Stimulated activated memory B cell treated with anti-CD40 and anti-IgM and Interleukin-4, amounts not matched to agents 10 μg/mL and 1 μg/mL and 100 μg/mL, for 72 hours (primary cell): ENCODE measurements at regions not wholly inside any gene's neighbourhood (a gene's known extent, or its start where the extent isn't known, plus 50 kb on each side); places are given as distances from the start of the nearest gene placed in this dataset.
A peak's percentile ranks its signal among the peaks of the same experiment; 100 is the strongest.

Source experiments
- ATAC-seq: fragments of 150-1000 bp; cut with Tn5 transposase; 2 replicates; pipeline ENCODE4 v1.10.0; 2021
- H3K27ac Mint-ChIP-seq: one replicate; pipeline ENCODE4 v1.8.0; 2022; ENCODE audit warnings: mild to moderate bottlenecking, mixed read lengths
- H3K27me3 Mint-ChIP-seq: one replicate; pipeline ENCODE4 v1.8.0; 2022; ENCODE audit warnings: mixed read lengths
- H3K36me3 Mint-ChIP-seq: one replicate; pipeline ENCODE4 v1.8.0; 2022; ENCODE audit warnings: mixed read lengths
- H3K4me1 Mint-ChIP-seq: one replicate; pipeline ENCODE4 v1.8.0; 2022; ENCODE audit warnings: mixed read lengths
- H3K4me3 Mint-ChIP-seq: one replicate; pipeline ENCODE4 v1.8.0; 2022; ENCODE audit warnings: mild to moderate bottlenecking, moderate library complexity, mixed read lengths
- H3K9me3 Mint-ChIP-seq: one replicate; pipeline ENCODE4 v1.8.0; 2022; ENCODE audit warnings: mixed read lengths

DNA sequence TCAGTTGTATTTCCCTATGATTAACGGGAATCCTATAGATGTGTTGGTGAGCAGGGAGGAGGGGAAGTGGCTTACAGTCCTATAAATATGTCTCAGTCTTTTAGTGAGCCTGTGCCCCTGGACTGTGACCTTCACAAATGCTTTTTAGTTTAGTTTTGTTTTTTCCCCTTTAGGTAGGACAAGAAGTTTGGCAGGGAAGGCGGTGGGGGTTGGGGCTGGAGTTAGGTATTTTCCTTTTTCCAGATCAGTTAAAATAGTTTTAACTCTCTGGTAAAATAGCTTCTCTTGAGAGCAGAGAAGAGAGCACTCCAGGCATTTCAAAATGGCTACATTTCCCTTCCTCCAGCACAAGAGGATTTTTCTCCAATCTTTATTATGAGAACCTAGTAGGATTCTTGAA, 272.1 kb downstream of the SPATA31D1 start:
- no peak overlapping the region for H3K27ac Mint-ChIP-seq
- H3K36me3 Mint-ChIP-seq: no peaks in the 10 kb centered on the region
- ATAC-seq: no peak
- H3K9me3 Mint-ChIP-seq: peaks cover 3% of the 10 kb centered on the region
- no peaks in the 10 kb centered on the region for H3K4me1 Mint-ChIP-seq
- H3K4me3 Mint-ChIP-seq: no peak overlapping the region
- no peaks in the 10 kb centered on the region for H3K27me3 Mint-ChIP-seq

DNA sequence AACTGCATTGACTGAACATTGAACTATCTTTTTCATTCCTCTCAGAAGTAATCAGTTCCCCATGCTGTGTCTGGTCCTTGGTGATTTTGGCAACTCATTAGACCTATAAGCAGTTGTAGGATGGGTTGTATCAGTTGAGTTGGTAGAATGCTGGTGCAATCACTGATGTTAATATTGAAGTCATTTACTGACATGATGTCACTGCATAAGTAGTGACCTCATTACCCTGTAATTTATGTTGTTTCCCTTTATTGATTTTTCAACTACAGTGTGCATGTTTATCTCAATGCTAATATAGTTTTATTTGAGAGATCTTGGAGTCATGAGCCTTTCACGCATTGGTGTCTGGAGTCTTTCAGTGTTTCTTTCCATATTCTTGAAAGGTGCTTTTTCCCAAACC, 275.0 kb downstream of the SPATA31D1 start:
- Mint-ChIP-seq H3K9me3 (peaks cover 3% of the 10 kb centered on the region), H3K4me1 (no peaks in the 10 kb centered on the region), H3K4me3 (no peak overlapping the region), H3K36me3 (no peaks in the 10 kb centered on the region), H3K27me3 (no peaks in the 10 kb centered on the region), H3K27ac (no peak overlapping the region)
- no peak for ATAC-seq

DNA sequence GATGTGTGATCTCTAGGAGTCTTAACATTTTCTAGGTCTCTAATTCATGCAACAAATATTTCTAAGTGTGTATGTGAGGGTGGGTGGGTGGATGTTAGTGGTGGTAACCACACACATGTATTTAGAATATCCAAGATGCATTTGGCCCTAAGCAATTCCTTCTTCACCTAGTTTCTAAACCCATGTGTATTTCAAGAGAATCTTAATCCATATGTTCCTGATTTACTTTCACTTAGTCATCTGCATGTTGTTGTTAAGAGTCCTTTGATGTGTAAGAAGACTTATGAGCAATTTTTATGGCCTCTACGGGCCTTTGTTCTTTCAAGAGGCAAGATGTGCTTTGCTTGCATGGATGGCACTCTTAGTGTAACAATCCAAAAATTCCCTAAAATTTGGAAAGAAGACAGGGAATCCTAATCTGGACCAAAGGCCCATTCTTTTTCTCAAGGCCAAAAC, 282.6 kb downstream of the SPATA31D1 start:
- no peaks in the 10 kb centered on the region for H3K4me1 Mint-ChIP-seq
- no peak for ATAC-seq
- no peak overlapping the region for H3K27ac Mint-ChIP-seq
- no peaks in the 10 kb centered on the region for H3K27me3 Mint-ChIP-seq
- no peaks in the 10 kb centered on the region for H3K36me3 Mint-ChIP-seq
- no peak overlapping the region for H3K4me3 Mint-ChIP-seq
- H3K9me3 Mint-ChIP-seq: no peaks in the 10 kb centered on the region

DNA sequence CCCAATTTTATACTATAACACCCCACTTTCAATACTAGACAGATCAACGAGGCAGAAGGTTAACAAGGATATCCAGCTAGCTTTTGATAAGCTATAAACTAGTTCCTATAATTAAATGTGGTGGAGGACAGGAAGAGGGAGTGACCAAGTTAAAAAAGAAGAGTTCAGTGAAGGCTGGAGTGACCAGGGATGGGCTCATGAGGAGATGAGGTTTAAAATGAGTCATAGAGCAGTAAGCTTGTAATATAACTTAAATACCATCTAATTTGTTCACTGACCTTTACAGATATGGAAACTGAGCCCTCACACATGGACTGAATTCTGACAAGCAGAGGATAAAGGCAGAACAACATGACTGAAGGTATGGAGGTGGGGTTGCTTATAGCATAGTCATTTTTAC, 284.5 kb downstream of the SPATA31D1 start:
- Mint-ChIP-seq H3K4me1 (peaks cover 6% of the 10 kb centered on the region), H3K36me3 (no peaks in the 10 kb centered on the region), H3K27me3 (no peaks in the 10 kb centered on the region), H3K27ac (no peak overlapping the region), H3K4me3 (no peak overlapping the region), H3K9me3 (peaks cover 6% of the 10 kb centered on the region)
- no peak for ATAC-seq

DNA sequence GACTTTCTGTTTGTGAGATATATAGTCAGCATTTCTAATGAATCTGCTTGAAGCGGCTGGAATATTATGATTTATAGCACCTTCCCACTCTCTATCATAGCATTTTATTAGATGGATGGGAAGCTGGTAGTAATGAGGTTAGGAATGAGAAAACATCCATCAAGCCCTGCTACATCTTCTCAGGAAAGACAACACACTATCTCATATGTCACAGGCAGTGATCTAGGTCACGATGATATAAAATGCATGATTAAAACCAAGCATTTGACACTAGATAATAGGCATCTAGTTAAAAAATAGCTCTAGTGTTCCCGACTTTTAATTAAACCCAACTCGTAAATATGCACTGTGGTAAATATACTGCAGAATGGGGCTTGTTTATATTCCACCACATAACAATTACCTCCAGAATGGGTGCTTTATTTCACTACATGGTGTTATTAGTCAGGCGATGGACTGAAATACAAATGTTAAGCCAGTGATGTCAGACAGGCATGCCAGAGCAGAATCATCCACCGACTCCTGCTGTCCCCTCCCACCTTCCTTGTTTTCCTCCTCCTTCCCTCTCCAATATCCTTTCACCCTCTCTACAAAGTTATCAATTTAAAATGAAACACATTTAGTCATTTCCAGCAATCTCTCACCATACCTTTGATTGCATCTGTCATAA, 286.8 kb downstream of the SPATA31D1 start:
- Mint-ChIP-seq H3K36me3 (no peaks in the 10 kb centered on the region), H3K4me1 (peaks cover 6% of the 10 kb centered on the region), H3K27me3 (no peaks in the 10 kb centered on the region), H3K9me3 (peaks cover 6% of the 10 kb centered on the region), H3K4me3 (no peak overlapping the region), H3K27ac (no peak overlapping the region)
- no peak for ATAC-seq

DNA sequence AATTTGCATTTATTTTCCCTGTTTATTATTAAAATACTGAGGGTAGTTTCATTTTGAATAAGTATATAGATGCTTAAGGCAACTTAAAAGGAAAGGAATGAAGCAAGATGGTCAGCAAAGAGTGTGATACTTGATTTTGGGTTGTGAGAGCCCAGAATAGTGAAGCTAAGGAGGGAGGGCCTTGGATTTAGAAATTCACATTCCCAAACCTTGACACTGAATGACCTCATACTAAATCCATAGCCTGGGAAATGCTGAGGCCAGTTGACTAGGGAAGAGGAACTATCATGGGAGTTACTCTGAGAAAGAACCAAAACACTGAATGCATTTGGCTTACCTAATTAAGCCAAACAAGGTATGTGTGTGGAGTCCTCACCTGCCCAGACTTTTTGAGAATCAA, 292.5 kb downstream of the SPATA31D1 start:
- no peak for ATAC-seq
- Mint-ChIP-seq H3K9me3 (peaks cover 7% of the 10 kb centered on the region), H3K4me1 (peaks cover 6% of the 10 kb centered on the region), H3K27me3 (no peaks in the 10 kb centered on the region), H3K36me3 (no peaks in the 10 kb centered on the region), H3K27ac (no peak overlapping the region), H3K4me3 (no peak overlapping the region)

DNA sequence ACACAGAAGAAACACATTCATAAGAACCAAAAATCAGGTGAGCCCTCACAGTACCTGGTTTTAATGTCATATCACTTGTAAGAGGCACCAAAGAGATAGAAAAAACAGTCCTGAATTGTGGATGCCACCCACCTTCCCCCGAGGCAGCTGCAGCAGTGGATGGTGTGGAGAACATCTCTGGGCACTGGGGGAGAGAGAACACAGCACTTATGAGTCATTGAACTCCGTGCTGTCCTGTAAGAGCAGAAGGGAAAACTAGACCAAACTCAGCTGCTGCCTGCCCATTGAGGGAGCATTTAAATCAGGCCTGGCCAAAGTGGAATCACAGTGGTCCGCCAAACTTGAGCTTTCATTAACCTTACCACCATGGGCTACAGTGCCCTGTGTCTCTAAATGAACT, 296.2 kb downstream of the SPATA31D1 start:
- ATAC-seq: no peak
- H3K27me3 Mint-ChIP-seq: no peaks in the 10 kb centered on the region
- peaks cover 18% of the 10 kb centered on the region for H3K9me3 Mint-ChIP-seq
- no peak overlapping the region for H3K4me3 Mint-ChIP-seq
- no peaks in the 10 kb centered on the region for H3K4me1 Mint-ChIP-seq
- H3K27ac Mint-ChIP-seq: no peak overlapping the region
- no peaks in the 10 kb centered on the region for H3K36me3 Mint-ChIP-seq

DNA sequence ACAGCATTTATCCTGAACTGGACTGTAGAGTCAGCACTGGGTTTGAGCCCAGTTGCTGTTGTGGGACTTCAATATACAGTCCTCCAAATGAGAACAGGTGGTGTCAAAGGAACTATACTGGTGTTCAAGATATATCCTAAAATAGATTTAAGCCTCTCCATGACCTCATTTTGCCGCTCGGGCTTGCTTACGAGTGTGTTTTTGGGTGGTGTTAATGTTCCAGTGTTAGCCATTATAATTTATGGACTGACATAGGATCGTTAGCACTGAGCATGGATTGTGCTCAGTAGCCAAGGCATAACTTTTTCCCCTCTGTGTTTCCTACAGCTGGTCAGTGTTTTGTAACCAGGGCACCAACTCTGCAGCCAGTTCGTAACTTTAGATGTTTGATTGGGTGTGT, 306.6 kb downstream of the SPATA31D1 start:
- no peak overlapping the region for H3K4me3 Mint-ChIP-seq
- H3K9me3 Mint-ChIP-seq: peaks cover 5% of the 10 kb centered on the region
- H3K36me3 Mint-ChIP-seq: peaks cover 2% of the 10 kb centered on the region
- no peaks in the 10 kb centered on the region for H3K27me3 Mint-ChIP-seq
- H3K4me1 Mint-ChIP-seq: peaks cover 11% of the 10 kb centered on the region
- no peak for ATAC-seq
- H3K27ac Mint-ChIP-seq: no peak overlapping the region

DNA sequence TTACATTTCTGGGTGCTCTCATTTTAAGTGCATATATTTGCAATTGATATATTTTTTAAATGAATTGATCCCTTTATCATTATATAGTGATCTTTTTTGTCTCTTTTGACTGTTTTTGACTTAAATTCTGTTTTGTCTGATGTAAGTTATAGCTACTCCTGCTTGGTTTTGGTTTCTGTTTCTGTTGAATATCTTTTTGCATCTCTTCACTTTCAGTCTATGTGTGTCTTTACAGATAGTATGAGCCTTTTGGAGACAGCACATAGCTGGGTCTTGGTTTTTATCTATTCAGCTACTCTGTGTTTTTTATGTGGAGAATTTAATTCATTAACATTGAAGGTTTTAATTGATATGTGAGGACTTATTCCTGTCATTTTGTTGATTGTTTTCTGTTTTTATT, 311.3 kb downstream of the SPATA31D1 start:
- Mint-ChIP-seq H3K9me3 (peaks cover 10% of the 10 kb centered on the region), H3K36me3 (peaks cover 5% of the 10 kb centered on the region), H3K27ac (no peak overlapping the region), H3K4me3 (no peak overlapping the region), H3K27me3 (no peaks in the 10 kb centered on the region), H3K4me1 (peaks cover 8% of the 10 kb centered on the region)
- no peak for ATAC-seq

DNA sequence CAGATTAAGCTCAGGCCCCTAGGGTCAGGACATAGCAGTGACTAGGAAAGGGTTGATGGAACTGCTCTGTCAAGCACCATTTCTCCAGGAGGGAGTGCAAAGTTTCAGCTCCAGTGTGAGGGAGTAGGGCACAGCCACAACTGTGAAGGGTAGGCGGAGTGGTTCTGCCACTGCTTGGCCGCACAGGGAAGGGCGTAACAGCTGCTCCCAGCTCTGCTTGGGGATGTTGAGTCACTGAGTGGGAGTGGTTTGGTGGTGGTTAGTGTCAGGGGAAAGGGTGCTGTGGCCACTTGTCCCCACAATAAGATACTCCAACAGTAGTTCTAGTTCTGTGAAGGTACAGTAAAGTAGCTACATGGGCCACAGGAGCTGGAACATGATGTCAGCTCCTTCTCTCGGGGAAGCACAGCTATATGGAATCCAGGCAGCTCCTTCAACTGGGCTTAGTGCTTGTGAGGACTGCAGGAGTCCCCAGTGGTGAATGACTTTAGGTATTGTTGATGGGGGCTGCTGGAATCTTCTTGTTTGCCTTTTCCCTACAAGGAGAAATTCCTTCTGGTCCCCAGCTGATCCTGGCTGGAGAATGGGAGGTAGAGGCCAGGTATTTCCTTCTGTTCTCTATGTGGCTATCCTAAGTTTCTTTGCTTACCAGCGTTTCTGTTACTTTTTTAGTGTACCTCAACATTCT, 314.5 kb downstream of the SPATA31D1 start:
- Mint-ChIP-seq H3K36me3 (peaks cover 5% of the 10 kb centered on the region), H3K27ac (no peak overlapping the region), H3K4me3 (no peak overlapping the region), H3K27me3 (no peaks in the 10 kb centered on the region), H3K9me3 (peaks cover 10% of the 10 kb centered on the region), H3K4me1 (peaks cover 8% of the 10 kb centered on the region)
- ATAC-seq: no peak

DNA sequence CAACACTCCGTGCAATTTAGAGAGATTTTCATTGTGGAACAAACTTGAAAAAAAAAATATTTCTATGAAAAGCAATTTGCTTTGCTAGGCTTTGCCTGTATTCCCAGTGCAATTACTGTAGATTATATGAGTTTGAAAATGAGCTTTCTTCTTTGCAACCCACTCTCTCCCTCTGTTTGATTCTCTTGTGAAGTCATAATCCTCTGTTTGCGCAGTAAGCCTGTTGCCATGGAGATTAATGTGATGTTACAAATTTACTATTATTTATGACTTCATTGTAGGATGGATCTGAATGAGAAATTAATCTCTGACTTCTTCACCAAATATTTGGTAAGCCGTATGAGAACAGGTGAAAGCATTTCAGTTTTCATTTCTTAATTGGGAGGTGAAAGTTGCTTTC, 320.3 kb downstream of the SPATA31D1 start:
- no peaks in the 10 kb centered on the region for H3K4me1 Mint-ChIP-seq
- H3K4me3 Mint-ChIP-seq: no peak overlapping the region
- H3K27ac Mint-ChIP-seq: no peak overlapping the region
- H3K36me3 Mint-ChIP-seq: no peaks in the 10 kb centered on the region
- ATAC-seq: no peak
- H3K27me3 Mint-ChIP-seq: no peaks in the 10 kb centered on the region
- H3K9me3 Mint-ChIP-seq: no peaks in the 10 kb centered on the region

DNA sequence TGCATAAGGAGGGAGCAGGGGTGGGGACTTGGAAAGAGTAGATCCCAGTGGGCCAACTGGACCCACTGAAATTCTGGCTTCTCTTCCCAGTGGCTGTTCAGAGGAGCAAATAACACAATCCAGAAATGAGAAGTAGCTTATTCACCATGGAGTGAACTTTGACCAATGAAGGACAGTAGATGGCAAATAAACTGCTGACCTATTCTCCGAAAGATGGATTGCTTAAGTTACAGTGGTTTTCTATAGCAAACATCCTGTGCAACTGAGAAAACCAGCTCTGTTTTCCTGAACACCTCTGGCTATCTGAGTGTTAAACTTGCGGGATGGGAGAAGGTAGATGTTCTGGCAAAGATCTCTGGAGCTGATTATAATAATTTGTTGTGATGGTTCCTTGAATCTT, 325.1 kb downstream of the SPATA31D1 start:
- ATAC-seq: no peak
- Mint-ChIP-seq H3K27me3 (no peaks in the 10 kb centered on the region), H3K9me3 (no peaks in the 10 kb centered on the region), H3K27ac (no peak overlapping the region), H3K4me3 (no peak overlapping the region), H3K4me1 (no peaks in the 10 kb centered on the region), H3K36me3 (no peaks in the 10 kb centered on the region)

DNA sequence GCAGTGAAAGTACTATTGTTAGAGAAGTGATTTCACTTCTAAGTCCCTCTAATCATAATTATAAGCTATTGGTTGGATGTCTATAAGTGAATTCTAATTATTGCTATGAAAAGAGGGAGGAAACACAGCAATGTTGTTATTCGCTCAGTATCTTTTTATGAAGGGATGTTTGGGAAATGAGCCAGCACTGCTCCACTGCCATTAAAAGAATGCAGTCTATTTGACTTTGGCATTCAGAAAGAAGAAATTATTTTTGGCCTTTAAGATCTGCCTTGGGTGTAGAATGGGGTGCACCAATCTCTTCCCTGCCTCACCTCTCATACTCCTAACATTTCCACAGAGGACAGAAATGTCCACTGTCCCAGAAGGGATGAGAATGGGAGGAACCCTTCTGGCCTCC, 332.0 kb downstream of the SPATA31D1 start:
- no peak overlapping the region for H3K27ac Mint-ChIP-seq

DNA sequence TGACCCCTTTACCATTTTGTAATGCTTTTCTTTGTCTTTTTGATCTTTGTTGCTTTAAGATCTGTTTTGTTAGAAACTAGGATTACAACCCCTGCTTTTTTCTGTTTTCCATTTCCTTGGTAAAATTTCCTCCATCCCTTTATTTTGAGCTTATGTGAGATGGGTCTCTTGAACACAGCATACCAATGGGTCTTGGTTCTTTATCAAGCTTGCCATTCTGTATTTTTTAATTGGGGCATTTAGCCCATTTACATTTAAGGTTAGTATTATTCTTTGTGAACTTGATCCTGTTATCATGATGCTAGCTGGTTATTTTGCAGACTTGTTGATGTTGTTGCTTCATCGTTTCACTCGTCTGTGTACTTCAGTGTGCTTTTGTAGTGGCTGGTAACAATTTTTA, 337.3 kb downstream of the SPATA31D1 start:
- H3K4me3 Mint-ChIP-seq: no peak overlapping the region
- peaks cover 18% of the 10 kb centered on the region for H3K9me3 Mint-ChIP-seq
- H3K27me3 Mint-ChIP-seq: no peaks in the 10 kb centered on the region
- no peak for ATAC-seq
- H3K4me1 Mint-ChIP-seq: no peaks in the 10 kb centered on the region
- no peaks in the 10 kb centered on the region for H3K36me3 Mint-ChIP-seq
- no peak overlapping the region for H3K27ac Mint-ChIP-seq

More for the DNA sequence above, 332.0 kb downstream of the SPATA31D1 start:
- no peaks in the 10 kb centered on the region for H3K27me3 Mint-ChIP-seq
- ATAC-seq: peak; percentile 41
- peaks cover 12% of the 10 kb centered on the region for H3K9me3 Mint-ChIP-seq
- H3K36me3 Mint-ChIP-seq: no peaks in the 10 kb centered on the region
- no peaks in the 10 kb centered on the region for H3K4me1 Mint-ChIP-seq
- H3K4me3 Mint-ChIP-seq: no peak overlapping the region

DNA sequence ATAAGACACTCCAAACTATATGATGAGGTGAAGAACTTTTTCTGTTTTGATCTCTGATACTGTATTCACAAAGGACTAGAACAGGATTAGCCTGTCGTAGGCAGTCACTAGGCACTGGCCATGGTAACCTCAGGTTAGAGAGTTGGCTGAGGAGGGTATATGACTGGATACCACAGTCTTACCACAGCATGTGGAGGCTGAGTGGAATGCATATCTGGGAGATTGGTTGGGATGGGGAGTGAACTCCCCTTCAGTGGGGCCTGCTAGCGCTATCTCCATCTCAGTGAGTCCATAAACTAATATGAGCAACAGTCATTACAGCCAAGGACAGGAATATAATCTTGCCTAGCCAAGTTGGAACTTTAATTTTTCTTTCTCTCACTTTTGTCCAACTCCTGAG, 339.1 kb downstream of the SPATA31D1 start:
- ATAC-seq: no peak
- Mint-ChIP-seq H3K4me3 (no peak overlapping the region), H3K27ac (no peak overlapping the region), H3K27me3 (no peaks in the 10 kb centered on the region), H3K9me3 (peaks cover 18% of the 10 kb centered on the region), H3K4me1 (no peaks in the 10 kb centered on the region), H3K36me3 (no peaks in the 10 kb centered on the region)

DNA sequence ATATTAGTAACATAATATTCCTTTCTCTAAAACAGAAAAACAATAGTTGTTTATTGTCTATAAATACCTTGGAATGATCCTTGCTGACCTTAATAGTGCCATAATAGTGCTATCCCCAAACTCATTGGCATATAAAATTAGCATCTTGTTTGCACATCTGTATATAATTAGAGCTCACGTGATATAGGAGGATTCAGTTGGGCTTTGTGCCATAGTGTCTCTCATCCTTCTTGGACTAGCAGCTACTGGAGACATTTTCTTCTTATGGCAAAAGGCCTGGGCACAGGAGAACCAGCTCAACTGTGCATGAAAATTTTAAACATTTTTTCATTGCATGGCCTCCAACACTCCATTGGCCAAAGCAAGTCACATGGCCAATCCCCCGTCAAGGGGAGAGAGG, 342.5 kb downstream of the SPATA31D1 start:
- peaks cover under 1% of the 10 kb centered on the region for H3K9me3 Mint-ChIP-seq

More for the DNA sequence above, 342.5 kb downstream of the SPATA31D1 start:
- Mint-ChIP-seq H3K27me3 (no peaks in the 10 kb centered on the region), H3K27ac (no peak overlapping the region), H3K36me3 (no peaks in the 10 kb centered on the region), H3K4me3 (no peak overlapping the region), H3K4me1 (no peaks in the 10 kb centered on the region)
- ATAC-seq: no peak
